Left colon (tissue), 2 donors: ENCODE measurements at regions not wholly inside any gene's neighbourhood (a gene's known extent, or its start where the extent isn't known, plus 50 kb on each side); places are given as distances from the start of the nearest gene placed in this dataset.
"Not testable (repeated sequence)": the region's sequence is repeated elsewhere in the genome, so short reads cannot be mapped to it uniquely, and the experiment has no call there.

Experiments
- ATAC-seq: fragments of 200-7000 bp; cut with Tn5 transposase; one replicate; pipeline ENCODE4 v1.9.1; 2020; ENCODE audit warnings: mild to moderate bottlenecking, moderate library complexity
- DNase-seq, 2 donors: peaks; one replicate each; pipeline ENCODE4 v3.0.0-alpha.2; 2020
- intact Hi-C, 2 donors: fragments of 100-400 bp; cut with DNase I in 1 of 2; cut with micrococcal nuclease in 1 of 2; formaldehyde crosslinking; loops; one replicate each; pipeline versions ENCODE4 v1.11.2 to v1.14.0; 2022; cut with DNase I, micrococcal nuclease
- donor health status: DM: no; HTN: no; CAD: no.
- donor health status: DM: yes; HTN: yes; CAD: no.

GRCh38 chr3:161943801-161944345 is 447.3 kb downstream of the OTOL1 start:
- DNase-seq, ATAC-seq, intact Hi-C loops: not testable (repeated sequence)

GRCh38 chr3:161946443-161946960 is 449.9 kb downstream of the OTOL1 start:
- ATAC-seq (no peak), DNase-seq (no peak)
- intact Hi-C loops = no loop called here

- ATAC-seq = no peak
- no peak for DNase-seq
- intact Hi-C loops = no loop called here
Observed at GRCh38 chr3:161950318-161950868, 453.8 kb downstream of the OTOL1 start.

DNA sequence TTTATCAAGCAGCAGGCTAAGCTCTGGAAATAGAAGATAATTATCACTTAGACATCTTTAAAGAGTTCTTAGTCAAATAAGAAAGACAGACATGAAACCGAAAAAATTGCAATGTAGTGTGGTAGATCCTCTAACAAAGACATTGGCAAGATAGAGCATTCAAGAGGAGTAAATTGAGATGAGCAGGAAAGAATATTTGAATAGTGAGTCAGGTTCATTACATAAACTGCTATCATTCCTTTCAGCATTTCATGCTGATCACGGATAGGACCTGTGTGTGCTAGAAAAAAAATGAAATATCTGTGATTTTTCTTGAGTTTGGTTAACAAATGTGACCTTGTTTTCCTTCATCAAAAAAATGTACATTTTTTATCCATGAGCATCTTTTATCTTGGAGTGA is 460.9 kb downstream of the OTOL1 start:
- intact Hi-C loops = no loop called here
- ATAC-seq (no peak), DNase-seq (no peak)

- ATAC-seq (no peak), DNase-seq (no peak)
- intact Hi-C loops = no loop called here
Observed at GRCh38 chr3:161964857-161965256, 468.2 kb downstream of the OTOL1 start.

DNA sequence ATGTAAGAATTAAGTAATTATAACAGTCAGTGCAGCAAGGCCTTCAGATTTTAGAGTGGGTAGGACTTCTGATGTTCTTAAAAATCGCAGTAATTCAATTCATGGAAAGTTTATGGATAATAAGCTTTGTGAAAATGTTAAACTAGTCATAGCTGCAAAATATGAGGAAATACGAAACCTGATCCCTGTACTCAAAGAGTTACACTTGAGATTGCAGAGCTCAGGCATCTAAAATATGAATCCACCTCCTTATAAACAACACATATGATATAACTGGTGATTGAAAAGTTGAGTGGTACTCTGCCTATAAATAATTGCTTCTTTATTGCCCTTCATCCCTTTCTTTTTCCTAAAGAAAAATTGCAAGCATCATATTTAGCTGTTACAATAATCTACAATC is 473.3 kb downstream of the OTOL1 start:
- ATAC-seq (no peak), DNase-seq (no peak)
- intact Hi-C loops = no loop called here

GRCh38 chr3:161975201-161975600 is 478.6 kb downstream of the OTOL1 start:
- DNase-seq (no peak), ATAC-seq (no peak)
- intact Hi-C loops = no loop called here

- intact Hi-C loops = no loop called here
- no peak for DNase-seq
- ATAC-seq = no peak
Observed at GRCh38 chr3:161977063-161977462, 480.5 kb downstream of the OTOL1 start.

DNA sequence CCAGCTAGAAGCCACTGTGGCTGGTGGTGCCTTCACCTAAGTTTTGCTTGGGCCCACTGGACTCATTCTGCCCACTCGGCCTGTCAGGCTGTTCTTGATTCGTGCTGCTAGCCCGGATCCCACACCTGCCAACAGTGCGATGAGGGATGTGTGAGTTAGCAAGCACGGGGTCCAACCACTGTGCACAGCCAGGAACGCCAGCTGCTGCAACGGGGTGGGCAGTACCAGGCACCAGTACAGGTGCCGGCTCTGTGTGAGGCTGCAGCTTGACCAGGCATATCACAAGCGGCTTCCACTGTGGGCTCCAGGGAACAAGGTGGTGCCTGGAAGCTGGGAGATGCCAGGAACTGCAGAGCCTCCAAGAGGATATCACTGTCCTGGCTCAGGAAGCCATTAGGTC is 481.2 kb downstream of the OTOL1 start:
- ATAC-seq (no peak), DNase-seq (no peak)
- intact Hi-C loops = no loop called here

DNA sequence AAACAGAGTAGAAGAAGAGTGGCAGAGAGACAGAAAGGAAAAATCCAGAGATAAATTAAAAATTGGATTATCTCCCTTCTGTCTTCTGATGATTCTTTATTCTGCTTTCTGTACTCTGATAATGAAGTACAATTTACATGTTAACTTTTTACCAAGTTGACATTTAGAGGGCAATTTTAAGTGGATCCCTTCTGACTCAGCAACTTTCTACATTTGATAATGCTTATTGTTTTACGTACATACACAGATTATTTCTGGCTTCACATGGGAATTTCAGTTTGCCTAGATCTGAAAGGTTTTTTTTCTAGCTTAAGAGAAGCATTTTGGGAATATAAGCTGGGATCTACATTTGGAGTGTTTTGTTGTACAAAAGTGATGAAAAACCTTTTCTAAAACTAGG is 491.3 kb downstream of the OTOL1 start:
- intact Hi-C loops = no loop called here
- DNase-seq (no peak), ATAC-seq (no peak)

DNA sequence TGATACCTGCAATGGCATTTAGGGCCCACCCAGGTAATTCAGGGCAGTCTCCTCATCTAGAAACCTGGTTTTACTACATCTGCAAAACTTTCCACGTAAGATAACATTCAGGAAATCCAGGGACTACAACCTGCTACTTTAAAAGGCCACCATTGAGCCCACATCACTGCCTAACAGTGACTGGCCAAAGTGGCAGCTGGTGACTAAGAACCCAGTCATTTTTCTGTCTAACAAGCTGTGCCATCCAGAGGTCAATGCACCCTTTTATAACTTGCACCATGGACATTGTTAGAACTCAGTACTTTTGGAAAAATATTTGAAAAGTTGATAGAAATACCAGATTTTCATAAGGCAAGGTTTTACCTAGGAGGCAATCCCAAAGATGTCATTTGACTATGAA is 492.4 kb downstream of the OTOL1 start:
- ATAC-seq (no peak), DNase-seq (no peak)
- intact Hi-C loops = no loop called here

- intact Hi-C loops = no loop called here
- DNase-seq (no peak), ATAC-seq (no peak)
Observed at GRCh38 chr3:161990036-161990435, 493.4 kb downstream of the OTOL1 start.

GRCh38 chr3:161991901-161992540 is 495.4 kb downstream of the OTOL1 start:
- DNase-seq (no peak), ATAC-seq (no peak)
- intact Hi-C loops = no loop called here

GRCh38 chr3:161999846-162000245 is 503.2 kb downstream of the OTOL1 start:
- DNase-seq (no peak), ATAC-seq (no peak)
- intact Hi-C loops = no loop called here

- DNase-seq (no peak), ATAC-seq (no peak)
- intact Hi-C loops = no loop called here
Observed at GRCh38 chr3:162007722-162008121, 511.1 kb downstream of the OTOL1 start.

GRCh38 chr3:162012633-162013032 is 516.0 kb downstream of the OTOL1 start:
- DNase-seq (no peak), ATAC-seq (no peak)
- intact Hi-C loops = no loop called here

DNA sequence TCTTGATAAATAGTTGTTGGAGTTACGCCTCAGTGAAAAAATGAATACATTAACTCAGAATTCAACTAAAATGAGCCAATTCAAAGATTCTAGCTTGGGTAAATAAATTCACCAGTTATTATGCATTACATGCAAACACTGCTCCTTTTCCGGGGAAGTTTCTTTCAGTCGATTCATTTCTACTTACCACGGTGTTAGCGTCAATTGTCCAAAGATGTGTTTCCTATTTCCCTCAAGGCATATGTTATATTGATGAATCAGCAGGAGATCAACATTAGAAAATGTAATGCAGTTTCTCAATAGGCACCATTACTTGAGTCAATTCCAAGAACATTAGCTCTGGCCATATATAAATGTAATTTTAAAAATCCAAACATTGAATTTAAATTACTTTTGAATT is 517.7 kb downstream of the OTOL1 start:
- intact Hi-C loops = no loop called here
- ATAC-seq (no peak), DNase-seq (no peak)

- intact Hi-C loops = no loop called here
- no peak for DNase-seq
- ATAC-seq = no peak
Observed at GRCh38 chr3:162015856-162016255, 519.2 kb downstream of the OTOL1 start.

GRCh38 chr3:162019817-162020216 is 523.2 kb downstream of the OTOL1 start:
- DNase-seq (peak in 1 of 2 donors; percentile 23), ATAC-seq (no peak)
- intact Hi-C loops = no loop called here

GRCh38 chr3:162021206-162021605 is 524.6 kb downstream of the OTOL1 start:
- ATAC-seq (no peak), DNase-seq (no peak)
- intact Hi-C loops = no loop called here

DNA sequence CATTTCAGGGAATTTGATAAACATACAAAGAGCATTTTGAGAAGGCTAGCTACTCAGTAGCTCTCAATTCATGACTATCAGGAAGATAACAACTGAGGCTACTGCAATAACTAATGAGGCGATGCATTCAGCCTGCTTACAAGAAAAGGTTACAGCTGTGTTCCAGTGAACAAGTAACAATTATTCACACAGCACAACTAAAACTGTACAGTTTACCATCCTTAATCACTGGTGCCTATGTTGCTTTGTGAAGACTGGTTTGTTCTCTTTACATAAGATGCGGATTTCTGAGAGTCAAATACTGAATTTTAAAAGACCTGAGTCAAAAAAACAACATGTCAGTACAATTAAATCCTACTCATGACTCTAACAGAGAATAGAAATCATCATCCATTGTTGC is 526.3 kb downstream of the OTOL1 start:
- no peak for DNase-seq
- intact Hi-C loops = no loop called here
- no peak for ATAC-seq
